ENCODE measurements at regions not wholly inside any gene's neighbourhood (a gene's known extent, or its start where the extent isn't known, plus 50 kb on each side); places are given as distances from the start of the nearest gene placed in this dataset.

DNA sequence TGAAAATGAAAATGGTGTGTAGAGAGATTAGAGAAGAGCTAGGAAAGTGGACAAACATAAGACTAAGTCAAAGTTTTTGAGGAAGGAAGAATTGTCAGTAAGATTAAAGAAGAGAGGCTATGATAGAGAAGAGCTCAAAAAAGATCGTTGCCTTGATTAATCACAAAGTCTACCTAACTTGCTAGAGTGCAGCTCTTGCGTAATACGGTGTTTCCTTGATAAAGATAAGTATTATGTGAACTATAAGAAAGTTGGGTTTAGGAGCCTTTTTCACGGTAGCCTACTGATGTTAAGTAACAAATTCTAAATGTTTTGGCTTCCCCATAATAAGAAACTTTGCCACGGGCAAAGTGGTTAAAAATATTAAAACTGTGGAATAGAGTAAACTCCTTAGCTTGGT is 226.4 kb upstream of the NRXN1 start:
- no peak for TF ChIP-seq CTCF (IDR thresholded peaks at IDR 0.05)
- TF ChIP-seq POLR2A (IDR thresholded peaks at IDR 0.05), result no peak
- no peak for TF ChIP-seq POLR2AphosphoS5 (IDR thresholded peaks at IDR 0.05)
- no peak for TF ChIP-seq EP300 (IDR thresholded peaks at IDR 0.05)
